Tongue (tissue), 1 donor: ENCODE measurements at regions not wholly inside any gene's neighbourhood (a gene's known extent, or its start where the extent isn't known, plus 50 kb on each side); places are given as distances from the start of the nearest gene placed in this dataset.

Experiments used
- DNase-seq: peaks from one replicate; pipeline ENCODE4 v3.0.0-alpha.2; 2015

DNA sequence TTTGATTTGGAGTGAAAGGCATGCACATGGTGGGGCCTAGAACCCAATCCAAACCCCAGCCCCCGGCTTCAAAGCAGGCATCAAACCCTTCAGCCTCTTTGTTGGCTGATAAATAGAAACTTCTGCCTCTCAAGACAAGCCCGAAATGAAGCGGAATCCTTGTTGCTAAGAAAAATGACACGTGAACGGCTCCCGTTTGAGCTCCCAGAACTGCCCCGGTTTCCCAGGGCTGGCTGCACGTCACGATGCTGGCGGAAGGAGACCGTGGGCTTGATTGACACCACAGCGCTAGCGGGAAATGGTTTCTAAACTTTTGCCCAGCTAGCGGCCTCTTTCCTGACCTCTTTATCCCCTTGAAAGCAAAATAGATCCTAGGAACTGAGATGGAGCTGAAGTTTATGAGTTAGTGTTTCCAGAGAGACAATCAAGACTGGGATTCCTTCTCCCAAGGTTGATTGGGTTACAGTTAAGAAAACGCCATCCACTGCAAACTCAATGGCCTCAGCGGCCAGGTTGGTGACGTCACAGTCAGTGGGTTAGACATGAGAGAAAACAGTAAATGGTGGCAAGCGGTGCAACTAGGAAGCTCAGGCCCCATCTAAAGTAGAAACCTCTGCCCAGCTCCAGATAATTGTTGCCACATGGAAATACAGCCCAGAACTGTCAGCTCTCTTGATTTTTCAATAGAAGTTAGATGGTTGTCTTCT, 117.0 kb downstream of the ANKRD60 start:
- peak; percentile 61 for DNase-seq

DNA sequence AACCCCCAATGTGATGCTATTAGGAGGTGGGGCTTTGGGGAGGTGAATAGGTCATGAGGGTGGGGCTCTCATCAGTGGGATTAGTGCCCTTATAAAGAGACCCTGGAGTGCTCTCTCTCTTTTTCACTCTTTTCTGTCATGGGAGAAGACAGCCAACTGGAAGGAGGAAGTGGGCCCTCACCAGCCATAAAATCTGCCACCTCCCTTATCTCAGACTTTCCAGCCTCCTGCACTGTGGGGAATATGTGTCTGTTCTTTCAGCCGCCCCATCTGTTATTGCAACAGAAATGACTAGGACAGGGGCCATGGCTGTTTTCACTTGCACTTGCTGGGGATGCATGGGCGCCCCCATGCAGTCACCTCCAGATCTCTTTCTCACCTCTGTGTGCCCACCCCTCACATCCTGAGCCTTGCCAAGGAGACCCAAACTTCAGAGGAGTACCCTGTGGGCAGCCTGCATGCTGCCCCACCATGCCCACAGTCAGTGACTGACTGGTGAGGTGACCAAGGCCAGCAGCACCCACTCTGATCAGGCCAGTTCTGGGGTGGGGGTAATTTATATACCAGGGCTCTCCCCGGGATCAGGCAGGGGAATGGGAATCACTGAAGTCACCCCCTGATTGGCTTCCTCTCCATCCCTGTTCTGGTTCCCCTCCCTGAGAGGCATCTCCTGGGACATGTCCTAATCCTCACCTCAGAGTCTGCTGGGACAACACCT, 118.4 kb downstream of the ANKRD60 start:
- no peak for DNase-seq

DNA sequence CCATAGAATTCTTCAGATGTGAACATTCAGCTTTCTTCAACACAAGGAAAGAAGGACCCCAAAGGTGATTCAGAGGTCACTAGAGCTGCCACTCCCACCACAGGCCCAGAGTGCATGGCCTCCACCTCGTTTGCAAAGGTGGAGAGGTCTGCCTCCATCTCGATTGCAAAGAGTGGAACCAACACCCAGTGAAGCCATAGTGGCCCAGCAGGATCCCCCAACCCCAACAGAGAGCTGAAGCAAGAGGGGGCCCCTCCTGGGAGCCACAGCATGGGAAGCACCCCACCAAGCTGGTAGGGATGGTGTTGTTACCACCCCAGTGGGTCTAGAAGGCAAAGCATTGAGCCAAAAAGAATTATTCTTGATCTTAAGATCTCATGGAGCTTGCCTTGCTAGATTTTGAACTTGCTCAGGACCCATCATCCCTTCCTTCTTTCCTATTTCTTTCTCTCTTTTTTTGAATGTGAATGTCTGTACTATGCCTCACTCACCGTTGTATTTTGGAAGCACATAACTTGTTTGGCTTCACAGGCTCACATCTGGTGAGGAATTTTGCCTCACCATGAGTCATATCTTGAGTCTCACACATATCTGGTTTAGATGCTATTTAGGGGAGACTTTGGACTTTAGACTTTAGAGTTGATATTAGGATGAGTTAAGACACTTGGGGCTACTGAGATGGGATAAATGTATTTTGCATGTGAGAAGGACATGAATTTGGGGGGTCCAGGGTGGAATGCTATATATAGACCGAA, 119.2 kb downstream of the ANKRD60 start:
- DNase-seq: no peak

DNA sequence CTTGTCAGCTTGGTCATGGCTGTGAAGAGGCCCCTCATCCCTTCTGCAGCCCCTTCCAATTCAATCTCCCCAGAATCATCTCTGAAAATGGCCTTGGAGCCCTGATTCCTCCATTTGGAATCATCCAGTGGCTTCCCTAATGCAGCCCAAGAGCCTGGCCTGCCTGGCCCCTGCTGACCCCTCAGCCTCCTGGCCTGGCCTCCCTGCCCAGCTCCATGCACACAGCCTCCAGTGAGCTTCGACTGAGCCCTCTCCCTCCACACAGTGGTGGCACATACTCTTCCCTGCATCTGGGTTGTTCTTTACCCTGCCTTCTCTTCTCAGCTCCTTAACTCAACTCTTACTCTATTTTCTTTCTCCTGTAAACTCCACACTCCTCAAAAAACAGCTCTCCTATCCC, 120.9 kb downstream of the ANKRD60 start:
- DNase-seq: no peak

DNA sequence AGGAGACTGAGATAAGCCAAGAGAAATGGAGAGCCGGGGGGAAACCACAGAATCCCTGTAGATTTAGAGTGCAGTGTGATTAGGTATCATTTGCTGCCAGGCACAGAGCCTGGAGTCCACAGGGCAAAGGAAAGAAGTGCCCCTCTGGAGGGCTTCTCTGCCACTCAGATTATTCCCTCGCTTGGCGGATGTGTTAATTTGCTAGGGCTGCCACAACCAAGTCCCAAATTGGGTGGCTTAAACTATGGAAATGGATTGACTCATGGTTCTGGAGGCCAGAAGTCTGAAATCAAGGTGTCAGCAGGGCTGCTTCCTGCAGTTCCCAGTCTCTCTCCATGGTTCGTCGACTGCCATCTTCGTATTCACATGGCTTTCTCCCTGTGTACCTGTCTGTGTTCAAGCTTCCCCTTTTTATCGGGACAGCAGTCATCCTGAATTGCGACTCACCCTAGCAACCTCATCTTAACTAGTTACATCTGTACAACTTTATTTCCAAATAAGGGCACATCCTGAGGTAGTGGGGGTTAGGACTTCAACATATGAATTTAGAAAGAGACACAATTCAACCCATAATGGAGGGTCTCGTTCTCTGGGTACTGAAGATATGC, 122.2 kb downstream of the ANKRD60 start:
- no peak for DNase-seq

DNA sequence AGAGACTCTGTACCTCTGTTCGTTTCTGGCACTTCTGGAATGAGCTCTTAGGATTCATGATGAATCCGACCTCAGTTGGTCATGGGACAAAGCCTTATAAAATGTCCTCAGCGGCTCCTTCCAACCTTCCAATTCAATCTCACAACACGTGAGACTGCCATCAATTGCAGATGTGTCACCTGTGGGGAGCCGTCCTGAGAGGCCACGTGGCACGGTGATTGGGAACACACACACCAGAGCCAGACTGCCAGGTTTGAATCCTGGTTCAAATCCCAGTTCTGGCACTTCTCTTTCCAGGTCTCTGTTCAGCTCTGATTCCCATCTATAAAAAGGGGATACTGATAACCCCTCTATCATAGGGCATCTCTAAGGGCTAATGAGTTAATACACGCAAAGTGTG, 124.5 kb downstream of the ANKRD60 start:
- DNase-seq: no peak

DNA sequence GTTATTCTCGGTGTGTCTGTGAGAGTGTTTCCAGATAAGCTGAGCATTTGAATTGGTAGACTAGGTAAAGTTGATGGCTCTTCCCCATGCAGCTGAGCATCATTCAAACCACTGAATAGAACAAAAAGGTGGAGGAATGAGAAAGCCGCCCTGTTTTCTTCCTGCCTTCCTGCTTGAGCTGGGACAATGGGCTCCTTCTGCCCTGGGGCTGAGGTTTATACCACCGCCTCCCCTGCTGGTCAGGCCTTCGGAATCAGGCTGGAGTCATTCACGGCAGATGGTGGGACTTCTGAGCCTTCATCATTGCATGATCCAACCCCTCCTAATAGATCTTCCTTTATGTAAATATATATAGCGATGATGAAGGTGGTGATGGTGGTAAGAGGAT, 124.9 kb downstream of the ANKRD60 start:
- DNase-seq: no peak

DNA sequence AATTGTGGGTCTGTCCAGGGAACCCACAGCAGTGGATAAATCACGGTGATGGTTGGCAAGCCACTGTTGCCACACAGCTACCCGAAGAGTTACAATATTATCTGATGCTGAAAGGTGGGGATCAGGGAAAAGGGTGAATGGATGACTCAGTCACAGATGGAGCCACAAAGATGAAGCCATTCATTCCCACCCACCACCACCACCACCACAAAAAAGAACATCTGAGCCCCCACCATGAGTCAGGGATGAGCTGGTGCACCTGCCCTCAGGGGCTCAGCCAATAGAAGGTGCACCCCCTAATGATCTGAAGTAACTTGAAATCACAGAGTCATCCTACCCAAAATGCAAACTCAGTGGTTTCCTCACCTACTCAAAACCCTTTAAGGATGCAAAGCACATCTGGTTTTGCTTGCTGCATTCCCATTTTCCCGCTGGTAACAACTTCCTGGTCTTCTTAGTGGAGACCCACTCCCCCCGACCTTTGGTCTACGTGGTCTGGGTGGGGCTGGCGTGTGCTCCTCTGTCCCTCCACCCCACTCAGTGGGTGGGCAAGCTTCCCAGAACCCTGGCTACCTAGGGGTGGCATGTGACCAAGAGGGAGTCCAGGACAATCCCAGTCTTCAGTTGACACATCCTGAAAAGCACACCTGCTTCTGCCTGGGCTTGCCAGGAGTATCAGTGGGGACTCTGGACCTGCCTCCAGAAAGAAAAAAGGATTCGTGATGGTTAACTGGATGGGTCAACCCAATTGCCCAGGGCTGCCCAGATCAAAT, 125.5 kb downstream of the ANKRD60 start:
- DNase-seq: no peak

DNA sequence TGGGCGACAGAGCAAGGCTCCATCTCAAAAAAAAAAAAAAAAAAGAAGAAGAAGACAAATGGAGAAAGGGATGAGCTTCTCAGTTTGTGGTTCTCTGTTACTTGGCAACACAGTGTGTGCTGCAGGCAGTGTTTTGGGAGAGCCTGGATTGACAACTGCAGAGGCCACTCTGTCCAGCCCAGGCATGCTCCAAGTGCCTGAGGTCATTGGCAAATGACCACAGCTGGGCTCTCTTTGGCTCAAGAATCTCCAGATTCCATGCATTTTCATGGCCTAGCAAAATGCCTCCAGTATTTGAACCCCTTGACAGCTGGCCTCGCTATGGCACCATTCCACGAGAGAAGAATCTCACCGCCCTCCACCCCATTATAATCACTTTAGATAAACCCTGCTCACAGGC, 126.2 kb downstream of the ANKRD60 start:
- peak; percentile 91 for DNase-seq

DNA sequence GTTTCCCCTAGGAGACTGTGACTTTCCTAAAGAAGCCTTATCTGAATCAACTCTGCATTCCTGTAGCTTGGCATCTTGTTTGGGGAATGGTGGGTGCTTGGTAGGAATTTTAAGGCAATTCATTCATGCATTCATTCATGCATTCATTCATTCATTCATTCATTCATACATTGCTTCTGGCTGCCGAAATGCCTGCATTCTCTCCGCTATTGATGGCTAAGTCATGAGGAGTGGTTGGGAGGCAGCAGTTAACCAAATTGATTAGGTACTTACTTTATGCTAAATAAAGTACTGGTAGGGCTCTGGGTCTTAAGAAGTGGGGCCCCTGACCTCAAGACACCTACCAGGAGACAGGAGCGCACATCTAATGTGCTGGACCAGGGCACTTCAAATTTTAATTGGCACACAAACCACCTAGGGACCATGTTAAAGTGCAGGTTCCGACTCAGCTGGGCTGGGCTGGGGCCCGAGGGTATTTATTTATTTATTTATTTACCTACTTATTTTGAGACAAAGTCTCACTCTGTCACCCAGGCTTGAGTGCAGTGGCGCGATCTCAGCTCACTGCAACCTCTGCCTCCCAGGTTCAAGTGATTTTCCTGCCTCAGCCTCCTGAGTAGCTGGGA, 127.6 kb downstream of the ANKRD60 start:
- DNase-seq: no peak

DNA sequence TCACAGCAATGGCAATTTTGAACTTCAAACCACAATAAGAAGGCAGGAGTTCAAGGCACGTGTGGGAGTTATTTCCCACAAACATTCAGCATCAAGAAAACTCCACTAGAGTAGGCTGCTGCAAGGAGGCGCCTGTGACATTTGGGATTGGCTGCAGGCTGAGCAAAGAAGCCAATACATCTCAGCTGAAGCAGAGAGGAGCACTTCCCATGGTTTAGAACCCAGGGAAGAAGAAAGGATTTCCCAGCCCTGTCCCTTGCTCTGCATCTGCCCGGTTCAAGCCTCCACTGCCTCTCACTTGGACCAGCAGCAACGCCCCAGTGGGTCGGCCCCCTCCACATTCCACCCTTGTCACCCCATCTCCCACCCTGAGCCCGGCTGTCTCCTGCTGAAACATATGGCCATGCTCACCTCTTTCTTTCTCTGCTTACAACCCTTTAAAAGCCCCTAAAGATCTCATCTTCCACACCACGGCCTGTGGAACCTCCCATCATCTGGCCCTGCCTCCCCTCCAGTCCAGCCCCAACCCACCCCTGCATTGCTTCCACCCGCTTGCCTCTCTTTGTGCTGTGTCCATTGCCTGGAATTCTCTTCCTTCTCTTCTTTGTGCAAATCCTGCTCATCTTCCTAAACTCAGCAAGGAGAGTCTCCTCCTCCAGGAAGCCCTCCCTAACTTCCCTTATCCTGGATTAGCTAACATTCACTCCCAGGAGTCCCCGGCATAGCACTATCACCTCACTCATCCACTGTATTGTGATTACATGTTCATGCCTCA, 128.3 kb downstream of the ANKRD60 start:
- DNase-seq: no peak

DNA sequence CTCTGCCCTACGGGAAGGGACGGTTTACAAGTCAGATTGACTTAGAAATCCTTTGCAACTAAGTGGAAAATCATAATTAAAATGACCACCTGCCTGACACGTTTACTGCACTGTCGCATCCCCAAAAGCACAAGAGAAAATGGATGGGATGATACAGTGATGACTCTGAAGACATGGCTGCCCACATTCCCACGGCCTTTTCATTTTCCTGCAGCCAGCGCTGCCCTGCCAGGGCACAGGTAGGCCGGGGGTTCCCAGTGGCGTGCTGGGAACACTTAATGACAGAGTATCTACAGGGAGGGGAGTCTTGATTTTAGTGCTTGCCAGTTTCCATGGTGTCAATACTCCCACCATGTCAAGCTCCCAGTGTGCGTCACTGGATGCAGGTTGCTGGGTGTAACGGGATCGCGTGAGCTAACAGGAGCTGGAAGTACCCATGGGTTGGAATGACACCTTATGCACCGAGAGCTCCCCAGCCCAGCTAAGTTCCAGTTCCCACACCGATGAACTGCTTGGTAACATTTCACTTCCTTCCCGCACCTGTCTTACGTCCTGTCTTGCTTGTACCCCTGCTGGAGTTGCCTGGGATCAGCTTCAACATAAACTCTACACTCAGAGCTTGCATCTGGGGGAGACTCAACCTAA, 129.0 kb downstream of the ANKRD60 start:
- no peak for DNase-seq

DNA sequence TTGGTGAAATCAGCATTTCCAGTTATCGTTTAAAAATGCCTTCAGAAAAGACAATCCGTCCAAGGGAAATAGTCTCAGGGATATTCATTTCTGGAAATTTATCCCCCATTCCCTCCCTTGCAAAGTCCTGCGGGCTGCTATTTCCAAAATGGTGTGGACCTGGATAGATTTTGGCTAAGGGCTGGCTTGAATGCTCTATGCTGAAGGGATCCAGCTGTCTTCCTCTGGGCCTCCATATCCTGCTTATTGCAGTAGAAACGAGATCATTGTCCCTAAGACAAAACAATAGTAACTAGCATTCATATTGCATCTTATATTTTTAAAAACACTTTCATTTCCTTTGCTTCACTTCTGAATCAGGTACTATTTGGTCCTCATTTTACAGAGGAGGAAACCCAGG, 129.9 kb downstream of the ANKRD60 start:
- no peak for DNase-seq

DNA sequence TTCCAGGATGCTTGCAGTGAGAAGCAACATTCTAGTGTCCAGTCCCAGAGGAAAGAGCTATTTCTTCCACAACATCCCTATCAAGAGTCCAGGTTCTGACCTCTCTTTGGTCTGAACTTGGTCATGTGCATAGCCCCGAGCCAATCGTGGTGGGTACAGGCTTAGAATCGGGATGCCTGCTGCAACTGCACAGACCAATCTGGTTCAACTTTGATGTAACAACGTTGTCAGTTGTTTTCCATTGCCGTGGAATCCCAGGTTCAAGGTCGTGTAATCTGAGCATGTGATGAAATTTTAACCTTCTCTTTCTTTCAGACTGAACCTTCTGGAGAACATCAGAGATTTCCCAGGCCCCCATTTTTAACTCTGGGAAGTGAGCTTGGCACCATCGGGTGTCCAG, 130.5 kb downstream of the ANKRD60 start:
- DNase-seq: no peak

DNA sequence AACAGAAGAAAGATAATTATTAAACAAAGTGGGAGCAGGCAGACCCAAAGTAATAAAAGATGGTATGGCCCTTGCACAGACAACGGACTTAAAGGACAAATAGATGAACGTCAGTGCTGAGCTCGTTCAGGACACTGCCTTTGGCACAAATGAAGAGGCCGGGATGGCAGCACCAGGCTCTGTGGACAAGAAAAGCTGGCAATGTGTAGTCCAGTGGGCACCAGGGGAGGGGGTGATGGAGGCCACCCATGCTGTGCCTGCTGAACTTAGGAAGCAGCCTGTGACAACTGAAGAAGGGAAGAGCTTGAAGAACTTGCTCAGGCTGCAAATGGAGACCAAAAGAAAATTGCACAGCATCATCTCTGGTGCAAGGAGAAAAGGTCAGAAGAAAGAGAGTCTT, 131.0 kb downstream of the ANKRD60 start:
- DNase-seq: no peak

DNA sequence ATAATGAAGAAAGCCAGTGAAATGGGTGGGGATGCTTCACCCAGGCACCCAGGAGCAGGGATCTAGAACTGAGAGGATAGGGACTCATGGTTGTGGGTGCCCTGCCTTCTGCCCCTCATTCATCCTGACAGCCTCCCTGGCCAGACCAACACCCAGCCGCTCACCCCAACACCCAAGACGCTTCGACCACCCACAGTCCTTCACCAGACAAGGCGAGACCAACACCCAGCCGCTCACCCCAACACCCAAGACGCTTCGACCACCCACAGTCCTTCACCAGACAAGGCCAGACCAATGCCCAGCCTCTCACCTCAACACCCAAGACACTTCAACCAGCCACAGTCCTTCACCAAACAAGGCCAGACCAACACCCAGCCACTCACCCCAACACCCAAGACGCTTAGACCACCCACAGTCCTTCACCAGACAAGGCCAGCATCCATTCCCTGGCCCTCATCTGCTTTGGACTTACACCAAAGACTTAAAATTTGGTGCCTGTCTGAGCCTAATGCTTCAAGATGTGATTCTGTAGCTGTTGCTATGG, 131.5 kb downstream of the ANKRD60 start:
- DNase-seq: no peak

DNA sequence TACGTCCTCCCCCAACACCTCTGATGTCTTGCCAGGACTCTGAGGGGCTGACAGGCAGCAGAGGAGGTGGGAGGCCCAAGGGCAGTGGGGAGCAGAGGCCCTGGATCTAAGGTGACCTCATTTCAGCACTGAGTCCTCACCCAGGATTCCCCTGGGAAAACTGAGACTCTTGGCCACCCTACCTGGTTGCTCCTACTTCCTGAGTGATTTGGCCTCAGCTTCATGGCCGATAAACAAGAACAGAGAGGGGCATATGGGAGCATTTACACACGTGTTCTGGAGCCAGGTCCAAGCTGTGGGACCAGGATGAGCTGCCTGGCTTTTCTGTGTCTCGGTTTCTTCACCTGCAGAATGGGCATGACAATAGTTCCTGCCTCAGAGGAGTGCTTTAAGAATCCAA, 133.8 kb downstream of the ANKRD60 start:
- no peak for DNase-seq

DNA sequence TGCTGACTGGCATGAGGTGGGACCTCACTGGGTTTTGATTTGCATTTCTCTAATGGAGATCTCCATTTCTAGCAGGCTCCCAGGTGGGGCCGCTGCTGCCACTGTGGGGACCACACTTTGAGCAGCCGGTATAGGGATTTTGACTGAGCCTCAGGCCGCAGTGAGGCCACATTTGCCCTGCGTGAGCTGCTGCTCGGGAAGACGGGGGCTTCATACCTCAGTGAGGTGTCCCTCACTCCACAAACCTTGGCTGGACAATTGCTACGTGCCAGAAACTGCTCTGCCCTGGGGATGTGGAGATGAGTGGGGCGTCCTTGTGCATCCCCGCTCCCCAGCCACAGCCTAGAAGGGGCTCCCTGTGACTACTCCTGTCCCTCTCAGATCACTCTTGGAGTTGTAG, 134.3 kb downstream of the ANKRD60 start:
- no peak for DNase-seq

DNA sequence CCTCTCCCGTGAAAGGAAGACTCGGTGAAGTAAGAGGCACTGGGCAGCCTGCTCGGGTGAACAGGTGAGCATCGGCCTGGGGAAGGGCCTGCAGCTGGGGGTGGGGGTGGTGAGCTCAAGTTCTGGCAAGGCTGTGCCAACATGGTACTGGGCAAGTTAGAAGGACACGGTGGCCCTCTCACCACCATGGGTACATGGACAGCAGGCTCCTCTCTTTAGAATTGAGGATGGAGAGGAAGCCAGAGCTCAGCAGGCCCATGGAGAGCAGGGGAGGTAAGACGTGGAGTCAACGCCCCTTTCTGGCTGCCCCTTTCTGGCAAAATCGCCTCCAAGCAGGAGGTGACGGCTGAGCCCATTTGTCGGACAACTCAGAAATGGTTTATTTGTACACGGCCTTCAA, 135.6 kb downstream of the ANKRD60 start:
- DNase-seq: no peak

DNA sequence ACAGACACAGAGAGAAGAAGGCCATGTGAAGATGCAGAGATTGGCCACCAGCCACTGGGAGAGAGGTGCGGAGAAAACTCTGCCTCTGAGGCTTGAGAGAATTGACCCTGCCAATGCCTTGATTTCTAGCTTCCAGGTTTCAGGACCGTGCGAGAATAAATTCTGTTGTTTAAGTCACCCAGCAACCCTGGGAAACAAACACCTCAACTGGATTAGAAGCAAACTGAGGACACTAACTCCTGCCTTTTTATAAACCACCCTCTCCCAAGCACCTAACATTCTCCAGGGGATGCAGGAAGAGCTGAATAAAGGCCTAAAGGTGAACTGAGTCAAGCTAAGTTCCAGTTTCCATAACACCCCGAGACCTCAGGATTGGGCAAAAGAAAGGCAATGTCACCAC, 136.1 kb downstream of the ANKRD60 start:
- DNase-seq: peak; percentile 35
